Tibial nerve (tissue), 3 donors: ENCODE measurements at regions not wholly inside any gene's neighbourhood (a gene's known extent, or its start where the extent isn't known, plus 50 kb on each side); places are given as distances from the start of the nearest gene placed in this dataset.

Experiments
- POLR2A ChIP-seq, 2 donors: fragments of 450-650 bp; IDR thresholded peaks; one replicate each; pipeline ENCODE4 v1.6.1; 2017; ENCODE audit warnings: antibody characterized with exemption in 2 of 2, mild to moderate bottlenecking in 2 of 2, moderate library complexity in 2 of 2
- TF ChIP-seq, protein P1 (sequence below), 5 experiments: fragments of 200-600 bp in 3 of 5; fragments of 450-650 bp in 2 of 5; sonication (generic) in 3 of 5; IDR thresholded peaks; one replicate each; pipeline ENCODE4 v1.5.1; 2016 to 2019; ENCODE audit warnings: antibody characterized with exemption in 5 of 5, mild to moderate bottlenecking in 3 of 5, moderate library complexity in 2 of 5

GRCh38 chr2:66693076-66693965 is 258.4 kb downstream of the MEIS1 start:
- TF ChIP-seq, protein P1, sequence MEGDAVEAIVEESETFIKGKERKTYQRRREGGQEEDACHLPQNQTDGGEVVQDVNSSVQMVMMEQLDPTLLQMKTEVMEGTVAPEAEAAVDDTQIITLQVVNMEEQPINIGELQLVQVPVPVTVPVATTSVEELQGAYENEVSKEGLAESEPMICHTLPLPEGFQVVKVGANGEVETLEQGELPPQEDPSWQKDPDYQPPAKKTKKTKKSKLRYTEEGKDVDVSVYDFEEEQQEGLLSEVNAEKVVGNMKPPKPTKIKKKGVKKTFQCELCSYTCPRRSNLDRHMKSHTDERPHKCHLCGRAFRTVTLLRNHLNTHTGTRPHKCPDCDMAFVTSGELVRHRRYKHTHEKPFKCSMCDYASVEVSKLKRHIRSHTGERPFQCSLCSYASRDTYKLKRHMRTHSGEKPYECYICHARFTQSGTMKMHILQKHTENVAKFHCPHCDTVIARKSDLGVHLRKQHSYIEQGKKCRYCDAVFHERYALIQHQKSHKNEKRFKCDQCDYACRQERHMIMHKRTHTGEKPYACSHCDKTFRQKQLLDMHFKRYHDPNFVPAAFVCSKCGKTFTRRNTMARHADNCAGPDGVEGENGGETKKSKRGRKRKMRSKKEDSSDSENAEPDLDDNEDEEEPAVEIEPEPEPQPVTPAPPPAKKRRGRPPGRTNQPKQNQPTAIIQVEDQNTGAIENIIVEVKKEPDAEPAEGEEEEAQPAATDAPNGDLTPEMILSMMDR (IDR thresholded peaks at IDR 0.05): no peak
- TF ChIP-seq POLR2A (IDR thresholded peaks at IDR 0.05): no peak
